GM10248 (cell line): ENCODE measurements at regions not wholly inside any gene's neighbourhood (a gene's known extent, or its start where the extent isn't known, plus 50 kb on each side); places are given as distances from the start of the nearest gene placed in this dataset.

Experiments
- CTCF ChIA-PET: fragments of 300-600 bp; sonication (Branson Sonifier 250); formaldehyde crosslinking; extraction: SDS; loops from one replicate; lab custom pipeline; 2021; ENCODE audit warnings: antibody characterized with exemption; lab: Yijun Ruan, JAX
- POLR2A ChIA-PET: fragments of 350-650 bp; sonication (Branson Sonifier 250); formaldehyde crosslinking; extraction: SDS; loops from one replicate; lab custom pipeline; 2020; ENCODE audit warnings: antibody characterized with exemption; lab: Yijun Ruan, JAX
- DNase-seq: peaks from one replicate; pipeline ENCODE4 v3.0.0; 2012; ENCODE audit errors: extremely low spot score
- CTCF ChIP-seq: IDR thresholded peaks from 2 replicates; pipeline ENCODE4 v1.5.1; 2012; ENCODE audit warnings: mild to moderate bottlenecking, low read depth; ENCODE audit errors: extremely low read depth, missing control alignments, control extremely low read depth

- POLR2A ChIA-PET, result no interaction called here
- no peak for DNase-seq
- no peak for TF ChIP-seq CTCF
- CTCF ChIA-PET, result interaction anchor here (1.0 to 3.1 kb wide), 7 partner anchors 11 to 92 kb away, joined by 3 to 8 read pairs (median 3); no protein-coding TSS in a partner anchor
Observed at GRCh38 chr6:43952746-43953145, 174.5 kb downstream of the MRPL14 start.

DNA sequence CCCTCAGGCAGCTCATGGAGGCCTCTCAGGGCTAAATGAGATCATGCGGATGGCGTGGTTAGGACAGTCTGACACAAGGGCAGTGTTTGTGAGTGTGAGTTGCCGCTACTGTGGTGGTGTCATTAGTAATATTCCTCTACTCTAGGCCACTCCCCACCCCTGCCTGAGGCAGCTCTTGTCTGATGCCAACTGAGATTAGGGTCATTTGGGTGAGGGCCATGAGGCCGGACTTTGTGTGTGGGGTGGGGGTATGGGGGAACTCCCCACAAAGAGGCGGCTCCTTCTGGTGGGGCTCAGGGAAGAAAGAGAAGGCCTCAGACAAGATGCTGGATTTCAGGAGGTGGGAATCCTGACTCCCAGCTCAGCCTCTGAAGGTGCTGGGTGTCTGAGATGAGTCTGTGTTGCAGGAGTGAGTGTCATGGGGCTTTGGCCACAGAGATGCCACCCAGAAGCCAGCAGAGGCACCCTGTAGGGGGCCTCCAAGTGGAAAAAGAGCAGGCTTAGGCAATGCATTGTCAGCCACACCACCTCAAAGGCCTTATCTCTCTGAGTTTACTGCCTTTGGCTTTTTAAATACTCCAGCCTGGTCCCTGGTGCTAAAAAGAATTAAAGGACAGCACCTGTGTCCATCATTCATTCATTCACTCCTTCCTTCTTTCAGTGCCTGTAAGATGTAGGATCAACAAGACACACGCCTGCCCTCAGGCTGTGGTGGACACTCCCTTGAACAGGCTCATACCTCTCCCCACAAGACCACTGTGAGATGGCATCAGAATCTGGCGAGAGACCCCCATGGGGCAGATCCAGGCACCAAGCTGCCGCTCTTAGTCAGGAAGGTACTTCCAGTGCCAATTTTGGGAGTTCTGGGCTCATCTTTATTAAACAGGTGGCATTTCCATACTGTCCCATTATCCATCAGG, 175.2 kb downstream of the MRPL14 start:
- DNase-seq, result no peak
- POLR2A ChIA-PET, result no interaction called here
- CTCF ChIA-PET, result interaction anchor here (1.0 to 3.1 kb wide), 6 partner anchors 11 to 183 kb away, joined by 3 to 9 read pairs (median 4); partner anchors contain the start of gene VEGFA
- TF ChIP-seq CTCF, result no peak

DNA sequence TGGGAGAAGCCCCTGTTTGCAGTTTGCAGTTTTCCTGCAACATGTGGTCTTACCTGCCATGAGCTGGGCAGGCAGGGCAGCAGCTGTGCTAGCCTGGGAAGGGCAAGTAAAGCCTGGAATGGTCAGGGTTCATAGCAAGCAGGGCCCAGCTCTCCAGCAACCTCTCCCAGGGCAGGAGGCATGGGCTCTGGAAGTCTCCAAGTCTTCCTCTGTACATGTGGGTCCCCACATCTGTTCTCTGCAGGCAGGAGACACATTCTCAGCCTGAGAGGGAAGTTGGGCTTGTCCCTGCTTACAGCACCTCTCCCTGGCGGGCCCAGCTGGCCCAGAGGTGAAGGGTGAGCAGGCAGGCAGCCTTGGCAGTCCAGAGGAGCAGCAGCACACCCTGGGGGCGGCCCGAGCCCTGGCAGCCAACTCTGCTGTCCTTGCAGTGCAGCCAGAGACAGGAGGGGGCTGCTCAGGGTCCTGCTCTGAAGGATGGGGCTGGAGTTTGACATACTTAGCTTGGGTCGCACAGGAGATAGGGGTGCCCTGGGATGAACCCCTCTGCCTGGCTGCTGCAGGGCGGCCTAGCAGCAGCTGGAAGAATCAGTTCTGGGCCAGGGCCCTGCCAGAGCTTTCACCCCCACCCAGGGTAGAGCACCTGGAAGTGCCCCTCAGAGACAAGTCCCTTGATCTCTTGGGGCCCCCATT, 176.0 kb downstream of the MRPL14 start:
- POLR2A ChIA-PET, result interaction anchor here (0.6 kb wide), 1 partner anchor 43 kb away, joined by 4 read pairs; no protein-coding TSS in a partner anchor
- CTCF ChIA-PET, result interaction anchor here (1.3 to 3.1 kb wide), 4 partner anchors 10 to 182 kb away, joined by 3 to 9 read pairs (median 6); partner anchors contain the start of gene VEGFA
- TF ChIP-seq CTCF, result peak; percentile 10
- no peak for DNase-seq

- no peak for TF ChIP-seq CTCF
- CTCF ChIA-PET, result interaction anchor here (1.9 to 3.1 kb wide), 3 partner anchors 9 to 181 kb away, joined by 4 to 9 read pairs (median 8); partner anchors contain the start of gene VEGFA
- POLR2A ChIA-PET, result interaction anchor here (0.6 kb wide), 1 partner anchor 43 kb away, joined by 4 read pairs; no protein-coding TSS in a partner anchor
- DNase-seq, result no peak
Observed at GRCh38 chr6:43950731-43951062, 176.6 kb downstream of the MRPL14 start.

DNA sequence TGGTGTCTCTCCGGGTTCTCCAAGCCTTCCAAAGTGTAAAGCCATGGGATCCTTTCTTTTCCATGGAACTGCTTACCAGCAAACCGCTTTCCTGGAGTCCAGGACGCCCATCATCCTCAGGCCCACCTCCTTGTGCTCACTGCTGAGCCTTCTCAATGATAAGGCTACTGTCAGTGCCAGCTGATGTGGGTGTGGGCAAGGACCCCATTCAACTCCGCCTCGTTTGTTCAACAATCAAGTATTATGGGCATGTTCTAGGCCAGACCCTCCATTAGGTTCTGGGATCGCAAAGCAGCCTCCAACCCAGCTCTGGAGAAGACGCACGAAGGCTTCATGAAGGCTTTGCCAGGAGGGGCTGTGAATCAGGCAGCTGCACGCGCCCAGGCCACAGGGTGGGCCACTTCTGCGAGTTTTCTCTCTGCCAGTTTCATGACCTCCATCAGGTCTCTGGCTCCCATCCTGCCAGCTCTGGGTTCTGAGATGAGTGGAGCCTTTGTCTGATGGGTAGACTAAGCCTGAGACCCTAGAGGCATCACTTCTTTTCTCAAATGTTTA, 177.1 kb downstream of the MRPL14 start:
- ChIA-PET CTCF (interaction anchor here (2.4 to 3.1 kb wide), 2 partner anchors 9 to 181 kb away, joined by 8 to 9 read pairs; partner anchors contain the start of gene VEGFA), POLR2A (no interaction called here)
- DNase-seq, result no peak
- no peak for TF ChIP-seq CTCF

DNA sequence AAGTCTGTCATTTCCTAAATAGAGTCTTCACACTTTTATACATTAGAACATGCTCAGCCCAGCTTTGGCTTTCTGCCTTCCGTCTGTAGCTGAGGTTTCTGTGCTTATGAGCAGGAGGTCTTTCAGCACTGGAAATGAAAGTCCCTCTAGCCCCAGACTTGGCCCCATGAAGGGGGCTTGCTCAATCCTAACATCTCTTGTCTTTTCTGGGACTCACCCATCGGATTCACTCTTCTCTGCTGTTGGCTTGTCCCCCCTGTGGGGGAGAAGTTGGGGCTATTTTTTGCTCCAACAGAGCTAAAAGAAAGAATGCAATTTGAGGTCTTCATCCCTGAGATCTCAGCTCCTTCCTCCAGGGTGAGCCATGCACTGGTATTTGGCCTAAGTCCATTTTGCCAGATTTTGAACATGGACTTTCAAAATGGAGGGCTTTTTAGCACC, 177.7 kb downstream of the MRPL14 start:
- no peak for DNase-seq
- ChIA-PET POLR2A (no interaction called here), CTCF (interaction anchor here (0.7 to 3.1 kb wide), 5 partner anchors 8 to 180 kb away, joined by 3 to 9 read pairs (median 4); partner anchors contain the start of gene VEGFA)
- TF ChIP-seq CTCF, result no peak
